SK-MEL-5 (cell line): ENCODE measurements at regions not wholly inside any gene's neighbourhood (a gene's known extent, or its start where the extent isn't known, plus 50 kb on each side); places are given as distances from the start of the nearest gene placed in this dataset.
A peak's percentile ranks its signal among the peaks of the same experiment; 100 is the strongest.

ENCODE experiments used
- DNase-seq: peaks from one replicate; pipeline ENCODE4 v3.0.0-alpha.2; 2016; ENCODE audit warnings: low read depth, low spot score
- in situ Hi-C: cut with HindIII; loops from 2 replicates; pipeline ENCODE4 v1.10.0; 2016; ENCODE audit warnings: low sequenced_read_pairs, high pct_unique_total_duplicates, low pct_unique_long_range_greater_than_20kb

GRCh38 chr12:91400271-91400670 is 217.7 kb upstream of the DCN start:
- in situ Hi-C loops, result no loop called here
- DNase-seq, result no peak

GRCh38 chr12:91397866-91398532 is 215.4 kb upstream of the DCN start:
- peak; percentile 20 for DNase-seq
- in situ Hi-C loops, result no loop called here

- no peak for DNase-seq
- in situ Hi-C loops, result no loop called here
These were observed 213.7 kb upstream of the DCN start for GRCh38 chr12:91396293-91396692.

- in situ Hi-C loops, result no loop called here
- no peak for DNase-seq
These were observed 213.1 kb upstream of the DCN start for GRCh38 chr12:91395628-91396135.

- in situ Hi-C loops, result no loop called here
- DNase-seq, result no peak
These were observed 212.3 kb upstream of the DCN start for GRCh38 chr12:91394903-91395302.

- DNase-seq, result no peak
- in situ Hi-C loops, result no loop called here
These were observed 206.0 kb upstream of the DCN start for GRCh38 chr12:91388573-91388972.

GRCh38 chr12:91387461-91388134 is 205.0 kb upstream of the DCN start:
- in situ Hi-C loops, result no loop called here
- DNase-seq, result no peak

GRCh38 chr12:91384806-91385205 is 202.2 kb upstream of the DCN start:
- in situ Hi-C loops, result no loop called here
- DNase-seq, result no peak

GRCh38 chr12:91384366-91384765 is 201.7 kb upstream of the DCN start:
- in situ Hi-C loops, result no loop called here

GRCh38 chr12:91383099-91383498 is 200.5 kb upstream of the DCN start:
- DNase-seq, result no peak
- in situ Hi-C loops, result no loop called here

More at GRCh38 chr12:91384366-91384765, 201.7 kb upstream of the DCN start:
- no peak for DNase-seq

- in situ Hi-C loops, result no loop called here
- peak; percentile 87 for DNase-seq
These were observed 199.5 kb upstream of the DCN start for GRCh38 chr12:91382081-91382543.

GRCh38 chr12:91381309-91381804 is 198.7 kb upstream of the DCN start:
- in situ Hi-C loops, result no loop called here
- peak; percentile 87 for DNase-seq

- in situ Hi-C loops, result no loop called here
These were observed 198.0 kb upstream of the DCN start for GRCh38 chr12:91380631-91381030.

GRCh38 chr12:91379051-91379775 is 196.6 kb upstream of the DCN start:
- DNase-seq, result no peak
- in situ Hi-C loops, result no loop called here

More at GRCh38 chr12:91380631-91381030, 198.0 kb upstream of the DCN start:
- no peak for DNase-seq

- DNase-seq, result no peak
- in situ Hi-C loops, result no loop called here
These were observed 194.8 kb upstream of the DCN start for GRCh38 chr12:91377436-91377835.

GRCh38 chr12:91373086-91373485 is 190.5 kb upstream of the DCN start:
- DNase-seq, result no peak
- in situ Hi-C loops, result no loop called here

GRCh38 chr12:91370086-91370868 is 187.7 kb upstream of the DCN start:
- peak; percentile 73 for DNase-seq
- in situ Hi-C loops, result no loop called here

GRCh38 chr12:91368613-91369012 is 186.0 kb upstream of the DCN start:
- in situ Hi-C loops, result no loop called here
- no peak for DNase-seq
